PC-9 (cell line): ENCODE measurements at regions not wholly inside any gene's neighbourhood (a gene's known extent, or its start where the extent isn't known, plus 50 kb on each side); places are given as distances from the start of the nearest gene placed in this dataset.

Source experiments
- BruUV-seq: library from RNA; stranded (reverse); fragments of 400-500 nt; replicated peaks from 2 replicates; lab custom pipeline; 2021; lab: Mats Ljungman, UMichigan
- CTCF ChIA-PET: fragments of 300-600 bp; sonication (Branson Sonifier 250); formaldehyde crosslinking; loops from one replicate; lab custom pipeline; 2022; ENCODE audit warnings: antibody characterized with exemption; lab: Charles Lee
- POLR2A ChIA-PET: fragments of 300-600 bp; sonication (Branson Sonifier 250); formaldehyde crosslinking; loops from one replicate; lab custom pipeline; 2022; ENCODE audit warnings: antibody characterized with exemption; ENCODE audit not compliant: unreplicated experiment; lab: Charles Lee
- DNase-seq, 2 experiments: peaks; one replicate each; pipeline versions ENCODE4 v3.0.0 to v3.0.0-alpha.2; 2015 to 2022; ENCODE audit warnings: mixed read lengths in 1 of 2
- H2AFZ ChIP-seq: fragments of 200-600 bp; sonication (generic); 2 replicates; pipeline ENCODE4 v1.8.1; 2017; ENCODE audit warnings: antibody characterized with exemption
- H3F3A ChIP-seq: fragments of 200-600 bp; sonication (generic); 2 replicates; pipeline ENCODE4 v1.8.1; 2017; ENCODE audit warnings: antibody characterized with exemption, mild to moderate bottlenecking, low read depth; ENCODE audit not compliant: insufficient read depth
- H3K27ac ChIP-seq: fragments of 200-600 bp; sonication (generic); 2 replicates; pipeline ENCODE4 v1.6.1; 2016; ENCODE audit warnings: mixed run types
- H3K27me3 ChIP-seq: fragments of 200-600 bp; sonication (generic); 2 replicates; pipeline ENCODE4 v1.6.1; 2016; ENCODE audit warnings: low read depth, mixed run types; ENCODE audit not compliant: insufficient read depth
- H3K36me3 ChIP-seq: fragments of 200-600 bp; sonication (generic); 2 replicates; pipeline ENCODE4 v1.6.1; 2016; ENCODE audit warnings: low read depth, mixed run types
- H3K4me1 ChIP-seq: fragments of 200-600 bp; sonication (generic); replicated peaks from 2 replicates; pipeline ENCODE4 v1.6.1; 2016; ENCODE audit warnings: mixed run types; ENCODE audit not compliant: insufficient read depth
- H3K4me2 ChIP-seq: fragments of 200-600 bp; sonication (generic); 2 replicates; pipeline ENCODE4 v1.6.1; 2017; ENCODE audit warnings: mixed run types
- H3K4me3 ChIP-seq: fragments of 200-600 bp; sonication (generic); 2 replicates; pipeline ENCODE4 v1.6.1; 2016; ENCODE audit warnings: mixed run types
- H3K79me2 ChIP-seq: fragments of 200-600 bp; sonication (generic); 2 replicates; pipeline ENCODE4 v1.6.1; 2017; ENCODE audit warnings: low read depth, mixed run types
- H3K9me2 ChIP-seq: fragments of 200-600 bp; sonication (generic); 2 replicates; pipeline ENCODE4 v1.8.1; 2017; ENCODE audit warnings: mild to moderate bottlenecking; ENCODE audit not compliant: insufficient read depth
- H3K9me3 ChIP-seq: fragments of 200-600 bp; sonication (generic); 2 replicates; pipeline ENCODE4 v1.8.1; 2016; ENCODE audit warnings: low read depth; ENCODE audit not compliant: insufficient read depth
- H4K20me1 ChIP-seq: fragments of 200-600 bp; sonication (generic); 2 replicates; pipeline ENCODE4 v1.8.1; 2017; ENCODE audit not compliant: insufficient read depth
- CTCF ChIP-seq: fragments of 200-600 bp; sonication (generic); conservative IDR thresholded peaks from 2 replicates; pipeline ENCODE4 v1.6.1; 2017; ENCODE audit warnings: mixed run types, antibody characterized with exemption, mild to moderate bottlenecking, moderate library complexity
- EZH2 ChIP-seq: fragments of 200-600 bp; sonication (generic); IDR thresholded peaks from 2 replicates; pipeline ENCODE4 v1.8.0; 2017; ENCODE audit warnings: antibody characterized with exemption, low read depth
- intact Hi-C: fragments of 100-400 bp; cut with micrococcal nuclease; formaldehyde crosslinking; loops from one replicate; pipeline ENCODE4 v1.10.0; 2022; ENCODE audit not compliant: unreplicated experiment

- no peak overlapping the region for H2AFZ ChIP-seq
- H3K79me2 ChIP-seq, result no peaks in the 10 kb centered on the region
- H3K9me2 ChIP-seq, result no peaks in the 10 kb centered on the region; the same call in 1 of the 2 replicates
- no TSS peak for BruUV-seq
- intact Hi-C loops, result no loop called here
- H3K4me3 ChIP-seq, result no peak overlapping the region
- no peak for DNase-seq
- H3F3A ChIP-seq, result no peaks in the 10 kb centered on the region
- H3K36me3 ChIP-seq, result no peaks in the 10 kb centered on the region
- no peaks in the 10 kb centered on the region for H3K9me3 ChIP-seq
- H4K20me1 ChIP-seq, result no peaks in the 10 kb centered on the region
- TF ChIP-seq EZH2 (no peak), CTCF (no peak)
- H3K4me2 ChIP-seq, result no peak overlapping the region
- no peaks in the 10 kb centered on the region for H3K27me3 ChIP-seq
- no peaks in the 10 kb centered on the region for H3K4me1 ChIP-seq
- ChIA-PET POLR2A (no interaction called here), CTCF (no interaction called here)
- H3K27ac ChIP-seq, result no peak overlapping the region
Measured at GRCh38 chr16:49081086-49081485, 200.6 kb downstream of the CBLN1 start.

- intact Hi-C loops, result no loop called here
- H3K9me3 ChIP-seq, result no peaks in the 10 kb centered on the region
- no peaks in the 10 kb centered on the region for H3F3A ChIP-seq
- H3K36me3 ChIP-seq, result no peaks in the 10 kb centered on the region
- TF ChIP-seq CTCF (no peak), EZH2 (no peak)
- H3K9me2 ChIP-seq, result no peaks in the 10 kb centered on the region
- no peak for DNase-seq
- POLR2A ChIA-PET, result no interaction called here
- no peaks in the 10 kb centered on the region for H3K4me1 ChIP-seq
- H4K20me1 ChIP-seq, result no peaks in the 10 kb centered on the region
- no peak overlapping the region for H3K4me3 ChIP-seq
- BruUV-seq, result no TSS peak
- no peak overlapping the region for H3K27ac ChIP-seq
- no peaks in the 10 kb centered on the region for H3K27me3 ChIP-seq
- H3K4me2 ChIP-seq, result no peak overlapping the region
- H3K79me2 ChIP-seq, result no peaks in the 10 kb centered on the region
- no peak overlapping the region for H2AFZ ChIP-seq
- CTCF ChIA-PET, result no interaction called here
Measured at GRCh38 chr16:49078571-49078970, 203.1 kb downstream of the CBLN1 start.

- no peaks in the 10 kb centered on the region for H4K20me1 ChIP-seq
- no peaks in the 10 kb centered on the region for H3K4me1 ChIP-seq
- no peak overlapping the region for H3K4me3 ChIP-seq
- intact Hi-C loops, result no loop called here
- no peak overlapping the region for H2AFZ ChIP-seq
- no peaks in the 10 kb centered on the region for H3K79me2 ChIP-seq
- H3F3A ChIP-seq, result no peaks in the 10 kb centered on the region
- CTCF ChIA-PET, result interaction anchor here (0.7 kb wide), 1 partner anchor 1999 kb away, joined by 3 read pairs; no protein-coding TSS in a partner anchor
- H3K36me3 ChIP-seq, result no peaks in the 10 kb centered on the region
- no peak overlapping the region for H3K4me2 ChIP-seq
- no peak for DNase-seq
- no TSS peak for BruUV-seq
- POLR2A ChIA-PET, result no interaction called here
- no peak overlapping the region for H3K27ac ChIP-seq
- H3K27me3 ChIP-seq, result no peaks in the 10 kb centered on the region
- H3K9me3 ChIP-seq, result no peaks in the 10 kb centered on the region
- TF ChIP-seq CTCF, result no peak
- TF ChIP-seq EZH2, result no peak
- H3K9me2 ChIP-seq, result no peaks in the 10 kb centered on the region
Measured at GRCh38 chr16:49078104-49078503, 203.5 kb downstream of the CBLN1 start.
